ENCODE measurements at regions not wholly inside any gene's neighbourhood (a gene's known extent, or its start where the extent isn't known, plus 50 kb on each side); places are given as distances from the start of the nearest gene placed in this dataset.
A peak's percentile ranks its signal among the peaks of the same experiment; 100 is the strongest.

- no peak for DNase-seq
- Histone ChIP-seq H3K79me1 (ENCODE audit: low read length) (peaks cover 2% of the 10 kb centered on the region), H2BK5ac (ENCODE audit: low read depth, low read length, poor library complexity) (no peak overlapping the region), H3K18ac (ENCODE audit: low read length) (no peak overlapping the region), H3K4ac (ENCODE audit: low read depth, low read length) (no peak overlapping the region), H3K79me2 (ENCODE audit: control insufficient read depth, insufficient read depth, low read length, poor library complexity) (no peaks in the 10 kb centered on the region), H2BK12ac (ENCODE audit: low read length) (no peak overlapping the region), H3K14ac (ENCODE audit: low read length) (no peak overlapping the region), H4K91ac (ENCODE audit: low read depth, low read length) (no peak overlapping the region), H3K9ac (ENCODE audit: low read length) (no peak overlapping the region), H3K4me2 (ENCODE audit: low read length) (no peak overlapping the region), H3K9me3 (ENCODE audit: insufficient read depth, low read depth, low read length) (no peaks in the 10 kb centered on the region), H3K27me3 (ENCODE audit: insufficient read depth, low read length) (no peaks in the 10 kb centered on the region), H3K4me1 (ENCODE audit: control insufficient read depth in 1 of 2, insufficient read depth in 2 of 2, low read length in 2 of 2) (no peaks in the 10 kb centered on the region), H3K23ac (ENCODE audit: low read length) (no peak overlapping the region), H3K4me3 (ENCODE audit: low read depth, low read length) (no peak overlapping the region), H3K27ac (ENCODE audit: low read depth, low read length) (no peak overlapping the region), H2AK5ac (ENCODE audit: low read length) (no peak overlapping the region), H4K12ac (ENCODE audit: low read depth, low read length) (no peak overlapping the region), H3K36me3 (ENCODE audit: control insufficient read depth in 1 of 2, insufficient read depth in 2 of 2, low read length in 2 of 2) (no peaks in the 10 kb centered on the region), H4K8ac (ENCODE audit: low read depth, low read length) (no peak overlapping the region), H2BK120ac (ENCODE audit: insufficient read depth, low read length, poor library complexity) (no peak overlapping the region), H2AFZ (ENCODE audit: insufficient read depth, low read length, poor library complexity) (no peak overlapping the region)
- WGBS (ENCODE audit: extremely low coverage, insufficient coverage, insufficient read length): no CpG with 5 or more reads among the region's 1 CpG
Measured at GRCh38 chr7:46301677-46302076, 380.6 kb upstream of the IGFBP3 start.

GRCh38 chr7:46297515-46297914 is 376.4 kb upstream of the IGFBP3 start:
- H4K12ac ChIP-seq (ENCODE audit: low read depth, low read length): no peak overlapping the region
- H3K18ac ChIP-seq (ENCODE audit: low read length): no peak overlapping the region
- peaks cover 0 to 2% of the 10 kb centered on the region in 2 experiments for H3K4me1 ChIP-seq (ENCODE audit: control insufficient read depth in 1 of 2, insufficient read depth in 2 of 2, low read length in 2 of 2)
- H4K8ac ChIP-seq (ENCODE audit: low read depth, low read length): no peak overlapping the region
- WGBS (ENCODE audit: extremely low coverage, insufficient coverage, insufficient read length): no CpG with 5 or more reads among the region's 2 CpGs
- no peak overlapping the region for H3K4ac ChIP-seq (ENCODE audit: low read depth, low read length)
- no peak overlapping the region for H3K9ac ChIP-seq (ENCODE audit: low read length)
- no peak overlapping the region for H2BK120ac ChIP-seq (ENCODE audit: insufficient read depth, low read length, poor library complexity)
- H3K79me1 ChIP-seq (ENCODE audit: low read length): peaks cover 7% of the 10 kb centered on the region
- H3K14ac ChIP-seq (ENCODE audit: low read length): no peak overlapping the region
- H2AFZ ChIP-seq (ENCODE audit: insufficient read depth, low read length, poor library complexity): no peak overlapping the region
- H3K79me2 ChIP-seq (ENCODE audit: control insufficient read depth, insufficient read depth, low read length, poor library complexity): no peaks in the 10 kb centered on the region
- no peak for DNase-seq
- no peaks in the 10 kb centered on the region for H3K36me3 ChIP-seq (ENCODE audit: control insufficient read depth in 1 of 2, insufficient read depth in 2 of 2, low read length in 2 of 2)
- no peak overlapping the region for H4K91ac ChIP-seq (ENCODE audit: low read depth, low read length)
- no peaks in the 10 kb centered on the region for H3K27me3 ChIP-seq (ENCODE audit: insufficient read depth, low read length)
- no peak overlapping the region for H3K27ac ChIP-seq (ENCODE audit: low read depth, low read length)
- H2BK12ac ChIP-seq (ENCODE audit: low read length): no peak overlapping the region
- H3K23ac ChIP-seq (ENCODE audit: low read length): no peak overlapping the region
- no peaks in the 10 kb centered on the region for H3K9me3 ChIP-seq (ENCODE audit: insufficient read depth, low read depth, low read length)
- H2AK5ac ChIP-seq (ENCODE audit: low read length): no peak overlapping the region
- no peak overlapping the region for H3K4me2 ChIP-seq (ENCODE audit: low read length)
- no peak overlapping the region for H3K4me3 ChIP-seq (ENCODE audit: low read depth, low read length)
- H2BK5ac ChIP-seq (ENCODE audit: low read depth, low read length, poor library complexity): no peak overlapping the region

GRCh38 chr7:46296526-46296925 is 375.5 kb upstream of the IGFBP3 start:
- H3K79me1 ChIP-seq (ENCODE audit: low read length): peaks cover 11% of the 10 kb centered on the region
- WGBS (ENCODE audit: extremely low coverage, insufficient coverage, insufficient read length): no CpG with 5 or more reads among the region's 1 CpG
- H3K9me3 ChIP-seq (ENCODE audit: insufficient read depth, low read depth, low read length): no peaks in the 10 kb centered on the region

GRCh38 chr7:46294381-46294780 is 373.3 kb upstream of the IGFBP3 start:
- Histone ChIP-seq H4K12ac (ENCODE audit: low read depth, low read length) (no peak overlapping the region), H2BK5ac (ENCODE audit: low read depth, low read length, poor library complexity) (no peak overlapping the region), H3K4me1 (ENCODE audit: control insufficient read depth in 1 of 2, insufficient read depth in 2 of 2, low read length in 2 of 2) (peaks cover 14 to 20% of the 10 kb centered on the region in 2 experiments), H3K23ac (ENCODE audit: low read length) (no peak overlapping the region), H2AK5ac (ENCODE audit: low read length) (peak overlapping the region; percentile 42), H3K14ac (ENCODE audit: low read length) (peak overlapping the region; percentile 51), H3K4ac (ENCODE audit: low read depth, low read length) (no peak overlapping the region), H3K4me3 (ENCODE audit: low read depth, low read length) (no peak overlapping the region), H3K36me3 (ENCODE audit: control insufficient read depth in 1 of 2, insufficient read depth in 2 of 2, low read length in 2 of 2) (no peaks in the 10 kb centered on the region), H3K18ac (ENCODE audit: low read length) (no peak overlapping the region), H4K91ac (ENCODE audit: low read depth, low read length) (peak overlapping the region; percentile 72), H4K8ac (ENCODE audit: low read depth, low read length) (no peak overlapping the region), H2BK120ac (ENCODE audit: insufficient read depth, low read length, poor library complexity) (peak overlapping the region; percentile 55), H3K27ac (ENCODE audit: low read depth, low read length) (no peak overlapping the region), H2AFZ (ENCODE audit: insufficient read depth, low read length, poor library complexity) (no peak overlapping the region), H2BK12ac (ENCODE audit: low read length) (peak overlapping the region; percentile 67), H3K79me2 (ENCODE audit: control insufficient read depth, insufficient read depth, low read length, poor library complexity) (no peaks in the 10 kb centered on the region), H3K9ac (ENCODE audit: low read length) (no peak overlapping the region), H3K79me1 (ENCODE audit: low read length) (peaks cover 28% of the 10 kb centered on the region), H3K27me3 (ENCODE audit: insufficient read depth, low read length) (no peaks in the 10 kb centered on the region), H3K9me3 (ENCODE audit: insufficient read depth, low read depth, low read length) (no peaks in the 10 kb centered on the region), H3K4me2 (ENCODE audit: low read length) (no peak overlapping the region)
- WGBS (ENCODE audit: extremely low coverage, insufficient coverage, insufficient read length): no CpG with 5 or more reads among the region's 5 CpGs
- no peak for DNase-seq

More at GRCh38 chr7:46296526-46296925, 375.5 kb upstream of the IGFBP3 start:
- Histone ChIP-seq H3K4me3 (ENCODE audit: low read depth, low read length) (no peak overlapping the region), H2AFZ (ENCODE audit: insufficient read depth, low read length, poor library complexity) (no peak overlapping the region), H2BK5ac (ENCODE audit: low read depth, low read length, poor library complexity) (no peak overlapping the region), H3K9ac (ENCODE audit: low read length) (no peak overlapping the region), H4K91ac (ENCODE audit: low read depth, low read length) (no peak overlapping the region), H2BK120ac (ENCODE audit: insufficient read depth, low read length, poor library complexity) (no peak overlapping the region), H4K8ac (ENCODE audit: low read depth, low read length) (no peak overlapping the region), H2BK12ac (ENCODE audit: low read length) (no peak overlapping the region), H3K79me2 (ENCODE audit: control insufficient read depth, insufficient read depth, low read length, poor library complexity) (no peaks in the 10 kb centered on the region), H3K18ac (ENCODE audit: low read length) (no peak overlapping the region), H3K23ac (ENCODE audit: low read length) (no peak overlapping the region), H3K27ac (ENCODE audit: low read depth, low read length) (no peak overlapping the region), H3K4me2 (ENCODE audit: low read length) (no peak overlapping the region), H4K12ac (ENCODE audit: low read depth, low read length) (no peak overlapping the region), H3K4ac (ENCODE audit: low read depth, low read length) (no peak overlapping the region), H3K4me1 (ENCODE audit: control insufficient read depth in 1 of 2, insufficient read depth in 2 of 2, low read length in 2 of 2) (peaks cover 3 to 5% of the 10 kb centered on the region in 2 experiments), H3K14ac (ENCODE audit: low read length) (no peak overlapping the region), H3K36me3 (ENCODE audit: control insufficient read depth in 1 of 2, insufficient read depth in 2 of 2, low read length in 2 of 2) (no peaks in the 10 kb centered on the region), H2AK5ac (ENCODE audit: low read length) (no peak overlapping the region), H3K27me3 (ENCODE audit: insufficient read depth, low read length) (no peaks in the 10 kb centered on the region)
- no peak for DNase-seq
